ENCODE measurements at regions not wholly inside any gene's neighbourhood (a gene's known extent, or its start where the extent isn't known, plus 50 kb on each side); places are given as distances from the start of the nearest gene placed in this dataset.

DNA sequence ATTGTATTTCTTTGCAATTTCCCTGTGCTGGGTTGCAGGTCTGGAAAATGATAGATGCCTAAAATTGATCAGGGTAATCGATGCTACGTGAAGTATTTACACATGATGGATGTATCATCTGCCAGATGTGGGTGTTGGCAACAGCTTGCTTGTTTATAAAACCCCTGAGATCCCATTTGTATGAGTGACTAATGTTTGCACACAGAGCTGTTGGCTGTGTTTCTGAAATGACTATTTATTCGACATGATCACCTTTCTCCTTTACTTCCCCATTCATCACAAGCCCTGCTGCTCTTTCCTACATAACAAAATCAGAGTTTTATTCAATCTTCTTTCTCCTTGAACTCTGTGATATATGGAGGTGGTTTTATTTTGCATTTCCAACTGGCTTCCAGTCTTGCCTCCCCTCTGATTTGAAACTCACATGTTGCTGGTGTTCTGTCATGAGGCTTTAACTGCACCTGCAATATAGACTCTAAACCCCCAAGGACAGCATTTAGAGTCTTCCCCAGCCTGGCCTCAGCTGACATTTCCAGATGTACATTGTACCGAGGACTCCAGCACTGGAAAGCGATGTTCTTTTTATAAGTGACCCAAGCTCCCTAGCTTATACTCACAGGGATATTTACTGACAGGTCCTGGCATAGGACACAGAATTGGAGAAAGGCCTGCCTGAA, 50.7 kb upstream of the SHB start:
- DNase-seq = no peak

DNA sequence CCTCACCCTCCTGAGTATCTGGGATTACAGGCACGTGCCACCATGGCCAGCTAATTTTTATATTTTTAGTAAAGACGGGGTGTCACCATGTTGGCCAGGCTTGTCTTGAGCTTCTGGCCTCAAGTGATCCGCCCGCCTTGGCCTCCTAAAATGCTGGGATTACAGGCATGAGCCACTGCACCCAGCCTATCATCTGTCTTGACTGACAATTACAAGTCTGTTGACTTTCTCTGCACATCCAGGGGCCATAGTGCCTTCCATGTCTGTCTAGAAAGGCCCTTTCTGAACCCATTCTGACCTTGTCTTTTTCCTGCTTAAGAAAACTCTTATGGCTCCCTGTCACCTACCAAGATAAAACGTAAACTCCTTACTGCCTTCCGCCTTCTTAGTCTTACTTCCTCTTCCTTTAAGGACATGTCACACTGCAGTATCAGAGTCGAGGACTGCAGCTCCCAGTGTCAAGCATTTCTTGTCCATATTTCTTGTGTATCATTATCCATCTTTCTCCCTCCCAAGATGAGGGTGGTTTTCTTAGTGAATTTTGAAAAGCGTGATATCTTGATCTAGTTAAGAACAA, 49.9 kb upstream of the SHB start:
- DNase-seq = peak; percentile 29 to 44
